ENCODE measurements at regions not wholly inside any gene's neighbourhood (a gene's known extent, or its start where the extent isn't known, plus 50 kb on each side); places are given as distances from the start of the nearest gene placed in this dataset.

DNA sequence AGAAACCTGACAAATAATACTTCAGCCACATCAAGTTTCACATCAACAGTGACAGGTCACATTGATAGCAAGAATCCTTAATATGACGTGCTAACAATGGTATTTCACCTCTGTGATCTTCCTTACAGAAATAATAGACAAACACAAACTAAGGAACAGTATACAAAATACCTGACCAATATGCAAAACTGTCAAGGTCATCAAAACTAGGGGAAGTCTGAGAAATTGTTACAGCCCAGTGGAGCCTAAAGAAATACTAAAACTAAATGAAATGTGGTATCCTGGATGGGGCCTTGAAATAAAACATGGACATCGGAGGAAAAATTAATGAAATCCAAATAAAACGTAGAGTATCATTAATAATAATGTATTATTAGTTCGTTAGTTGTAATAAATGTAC is 422.0 kb upstream of the ZNF385D start:
- 1% methylated on average over 4 of the region's 4 CpGs for WGBS (ENCODE audit: insufficient coverage, low coverage, missing lambda C conversion rate)
- ChIA-PET POLR2A (no interaction called here), CTCF (ENCODE audit: low intra/inter-chr PET ratio) (no interaction called here)
- no peak for DNase-seq (ENCODE audit: extremely low read depth in 1 of 4, low spot score in 3 of 4)
- in situ Hi-C loops (cut with MboI), result no loop called here
- Histone ChIP-seq H3K27ac (ENCODE audit: extremely low read depth, low read depth, low read length) (no peak overlapping the region), H3K9me1 (ENCODE audit: control insufficient read depth, insufficient read depth, low read length) (no peaks in the 10 kb centered on the region), H2AFZ (ENCODE audit: low read depth, low read length) (no peak overlapping the region), H3K9me3 (replicated peaks; ENCODE audit: control insufficient read depth, insufficient read depth, low read depth, low read length) (no peaks in the 10 kb centered on the region; the same call in 1 of the 2 replicates), H3K4me1 (replicated peaks in 1 of 2; ENCODE audit: control insufficient read depth in 2 of 2, insufficient read depth in 2 of 2, low read length in 2 of 2) (no peaks in the 10 kb centered on the region), H3K4me3 (no peak overlapping the region), H3K79me2 (ENCODE audit: control insufficient read depth, insufficient read depth, low read length) (no peaks in the 10 kb centered on the region), H3K9ac (ENCODE audit: insufficient read depth in 1 of 2, low read depth in 2 of 2, low read length in 2 of 2) (no peak overlapping the region), H3K4me2 (ENCODE audit: insufficient read depth, low read length) (no peak overlapping the region), H3K27me3 (ENCODE audit: control insufficient read depth in 2 of 2, insufficient read depth in 2 of 2, low read length in 2 of 2) (no peaks in the 10 kb centered on the region), H4K20me1 (replicated peaks; ENCODE audit: control insufficient read depth, insufficient read depth, low read length) (no peaks in the 10 kb centered on the region), H3K36me3 (ENCODE audit: control insufficient read depth, insufficient read depth, low read length) (no peaks in the 10 kb centered on the region)
- intact Hi-C loops (cut with micrococcal nuclease), result no loop called here
- TF ChIP-seq BDP1 (IDR thresholded peaks at IDR 0.05; ENCODE audit: insufficient read depth, insufficient read length), result no peak
- no peak for TF ChIP-seq TSC22D4 (tag; IDR thresholded peaks at IDR 0.05)
- no peak for TF ChIP-seq SREBF2 (CRISPR knock-in tag; IDR thresholded peaks at IDR 0.05)
- TF ChIP-seq YBX1 (IDR thresholded peaks at IDR 0.05), result no peak
- no peak for TF ChIP-seq ZNF184 (CRISPR knock-in tag; IDR thresholded peaks at IDR 0.05)
- TF ChIP-seq SOX6 (IDR thresholded peaks at IDR 0.05), result no peak
- TF ChIP-seq, protein P1, sequence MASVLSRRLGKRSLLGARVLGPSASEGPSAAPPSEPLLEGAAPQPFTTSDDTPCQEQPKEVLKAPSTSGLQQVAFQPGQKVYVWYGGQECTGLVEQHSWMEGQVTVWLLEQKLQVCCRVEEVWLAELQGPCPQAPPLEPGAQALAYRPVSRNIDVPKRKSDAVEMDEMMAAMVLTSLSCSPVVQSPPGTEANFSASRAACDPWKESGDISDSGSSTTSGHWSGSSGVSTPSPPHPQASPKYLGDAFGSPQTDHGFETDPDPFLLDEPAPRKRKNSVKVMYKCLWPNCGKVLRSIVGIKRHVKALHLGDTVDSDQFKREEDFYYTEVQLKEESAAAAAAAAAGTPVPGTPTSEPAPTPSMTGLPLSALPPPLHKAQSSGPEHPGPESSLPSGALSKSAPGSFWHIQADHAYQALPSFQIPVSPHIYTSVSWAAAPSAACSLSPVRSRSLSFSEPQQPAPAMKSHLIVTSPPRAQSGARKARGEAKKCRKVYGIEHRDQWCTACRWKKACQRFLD (CRISPR knock-in tag; IDR thresholded peaks at IDR 0.05), result no peak
- TF ChIP-seq, protein P2, sequence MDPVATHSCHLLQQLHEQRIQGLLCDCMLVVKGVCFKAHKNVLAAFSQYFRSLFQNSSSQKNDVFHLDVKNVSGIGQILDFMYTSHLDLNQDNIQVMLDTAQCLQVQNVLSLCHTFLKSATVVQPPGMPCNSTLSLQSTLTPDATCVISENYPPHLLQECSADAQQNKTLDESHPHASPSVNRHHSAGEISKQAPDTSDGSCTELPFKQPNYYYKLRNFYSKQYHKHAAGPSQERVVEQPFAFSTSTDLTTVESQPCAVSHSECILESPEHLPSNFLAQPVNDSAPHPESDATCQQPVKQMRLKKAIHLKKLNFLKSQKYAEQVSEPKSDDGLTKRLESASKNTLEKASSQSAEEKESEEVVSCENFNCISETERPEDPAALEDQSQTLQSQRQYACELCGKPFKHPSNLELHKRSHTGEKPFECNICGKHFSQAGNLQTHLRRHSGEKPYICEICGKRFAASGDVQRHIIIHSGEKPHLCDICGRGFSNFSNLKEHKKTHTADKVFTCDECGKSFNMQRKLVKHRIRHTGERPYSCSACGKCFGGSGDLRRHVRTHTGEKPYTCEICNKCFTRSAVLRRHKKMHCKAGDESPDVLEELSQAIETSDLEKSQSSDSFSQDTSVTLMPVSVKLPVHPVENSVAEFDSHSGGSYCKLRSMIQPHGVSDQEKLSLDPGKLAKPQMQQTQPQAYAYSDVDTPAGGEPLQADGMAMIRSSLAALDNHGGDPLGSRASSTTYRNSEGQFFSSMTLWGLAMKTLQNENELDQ (CRISPR knock-in tag; IDR thresholded peaks at IDR 0.05; ENCODE audit: borderline replicate concordance), result no peak
- no peak for TF ChIP-seq IRF1 (CRISPR knock-in tag; IDR thresholded peaks at IDR 0.05; ENCODE audit: borderline replicate concordance)
- BruUV-seq (replicated peaks), result no TSS peak
- FAIRE-seq, result no peak
- no peak for ATAC-seq
